IgD-negative memory B cell (primary cell): ENCODE measurements at regions not wholly inside any gene's neighbourhood (a gene's known extent, or its start where the extent isn't known, plus 50 kb on each side); places are given as distances from the start of the nearest gene placed in this dataset.

ENCODE experiments used
- H3K27ac Mint-ChIP-seq, 3 donors: one replicate each; pipeline ENCODE4 v1.8.0; 2020 to 2022; ENCODE audit warnings: mild to moderate bottlenecking in 3 of 3, mixed read lengths in 3 of 3, moderate library complexity in 1 of 3
- H3K27me3 Mint-ChIP-seq: one replicate; pipeline ENCODE4 v1.8.0; 2021; ENCODE audit warnings: mixed read lengths
- H3K36me3 Mint-ChIP-seq: one replicate; pipeline ENCODE4 v1.8.0; 2020; ENCODE audit warnings: mild to moderate bottlenecking, mixed read lengths
- H3K4me1 Mint-ChIP-seq, 3 donors: one replicate each; pipeline ENCODE4 v1.8.0; 2020 to 2022; ENCODE audit warnings: mixed read lengths in 3 of 3, mild to moderate bottlenecking in 1 of 3
- H3K4me3 Mint-ChIP-seq, 4 donors: one replicate each; pipeline ENCODE4 v1.8.0; 2020 to 2022; ENCODE audit warnings: mild to moderate bottlenecking in 4 of 4, mixed read lengths in 4 of 4, moderate library complexity in 3 of 4
- H3K9me3 Mint-ChIP-seq, 3 donors: one replicate each; pipeline ENCODE4 v1.8.0; 2020 to 2021; ENCODE audit warnings: mixed read lengths in 3 of 3, mild to moderate bottlenecking in 1 of 3

DNA sequence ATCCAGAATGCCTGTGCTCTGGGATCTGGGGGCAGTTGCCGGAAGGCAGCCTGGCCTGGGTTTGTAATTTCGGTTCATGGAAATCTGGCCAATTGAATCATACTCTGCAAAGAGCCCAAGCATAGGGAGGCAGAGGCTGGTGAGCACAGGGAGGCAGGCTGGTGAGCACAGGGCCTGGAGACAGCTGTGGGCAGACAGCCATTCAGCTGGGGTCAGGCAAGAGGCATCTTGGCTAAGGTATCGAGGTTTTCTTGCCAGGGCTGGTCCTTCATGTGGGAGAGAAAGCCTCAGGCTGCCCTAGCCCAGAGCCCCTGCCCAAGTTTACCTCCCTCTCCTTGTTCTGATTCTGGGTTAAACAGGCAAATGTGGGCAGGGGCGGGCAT is 63.7 kb upstream of the BAIAP2L1 start:
- H3K4me3 Mint-ChIP-seq: no peak overlapping the region
- H3K27me3 Mint-ChIP-seq: peaks cover 3% of the 10 kb centered on the region
- H3K36me3 Mint-ChIP-seq: no peaks in the 10 kb centered on the region
- H3K4me1 Mint-ChIP-seq: peaks cover 0 to 3% (median 0%) of the 10 kb centered on the region in 3 donors
- H3K27ac Mint-ChIP-seq: no peak overlapping the region
- H3K9me3 Mint-ChIP-seq: peaks cover 0 to 3% (median 0%) of the 10 kb centered on the region in 3 donors

DNA sequence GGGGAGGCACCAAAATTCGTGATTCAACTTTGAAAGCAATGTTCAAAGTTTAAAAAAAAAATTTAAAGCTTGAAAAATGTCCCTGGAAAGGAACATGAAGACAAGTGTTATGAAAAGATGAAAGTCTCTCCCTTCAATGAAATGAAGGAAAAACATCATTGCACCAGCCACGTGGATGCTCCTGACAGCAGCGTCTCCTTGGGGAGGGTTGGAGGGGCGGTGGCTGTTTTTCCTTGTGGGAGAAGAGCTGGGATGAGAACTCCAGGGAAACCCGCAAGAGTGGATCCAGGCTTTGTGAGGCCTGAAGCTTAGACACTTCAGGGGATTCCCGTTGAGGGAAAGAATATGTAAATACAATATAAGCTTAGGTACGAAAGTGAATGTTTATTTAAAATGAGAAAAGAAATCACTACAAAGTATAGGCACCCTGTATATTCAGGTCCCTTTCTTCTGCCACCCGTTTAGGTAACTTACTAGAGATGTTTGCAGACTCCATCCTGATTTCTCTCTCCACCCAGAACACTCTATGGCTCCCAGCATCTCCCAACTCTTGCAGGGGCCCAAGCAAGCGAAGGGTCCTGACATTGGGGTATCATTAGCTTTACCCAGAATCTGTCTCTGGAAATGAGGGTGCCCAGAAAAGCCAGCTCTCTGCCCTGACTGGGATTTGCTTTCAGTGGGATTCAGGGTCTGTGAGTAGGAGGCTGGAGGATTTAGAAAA is 63.1 kb upstream of the BAIAP2L1 start:
- Mint-ChIP-seq H3K36me3 (no peaks in the 10 kb centered on the region), H3K27me3 (no peaks in the 10 kb centered on the region), H3K4me1 (peaks cover 0 to 3% (median 0%) of the 10 kb centered on the region in 3 donors), H3K9me3 (peaks cover 0 to 2% (median 0%) of the 10 kb centered on the region in 3 donors), H3K27ac (no peak overlapping the region), H3K4me3 (no peak overlapping the region)

DNA sequence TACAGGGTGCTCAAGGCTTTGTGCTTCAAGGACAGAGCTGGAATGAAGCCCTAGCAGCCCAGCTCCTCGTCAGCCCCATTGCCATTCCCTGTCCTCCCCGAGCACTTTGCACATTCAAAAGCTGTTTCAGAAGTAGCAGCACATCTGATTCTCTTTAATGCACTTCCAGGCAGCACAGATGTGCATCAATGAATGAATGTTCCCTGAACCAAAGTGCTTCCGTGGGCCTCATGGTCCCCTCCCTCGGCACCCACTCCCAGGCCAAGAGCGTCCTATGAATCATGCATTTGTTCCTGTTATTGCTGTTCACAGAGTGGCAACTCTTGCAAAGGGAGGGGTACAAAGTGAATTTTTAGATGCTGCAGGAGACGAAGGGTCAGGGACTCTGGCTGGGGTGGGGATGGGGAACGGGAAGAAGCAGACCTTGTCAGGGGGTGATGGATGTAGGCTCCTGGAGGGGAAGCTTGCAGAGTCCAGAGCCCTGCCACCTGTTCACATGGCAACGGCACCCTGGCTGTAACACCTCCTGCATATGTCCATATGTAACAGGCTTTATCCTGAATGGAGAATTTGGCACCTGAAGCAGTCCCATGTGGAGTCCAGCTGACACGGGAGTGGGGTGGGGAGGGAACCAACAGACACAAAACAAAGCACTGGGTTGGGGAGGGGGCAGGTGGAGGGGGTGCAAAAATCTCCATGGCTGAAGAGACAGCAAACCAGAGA is 62.2 kb upstream of the BAIAP2L1 start:
- no peak overlapping the region for H3K27ac Mint-ChIP-seq

DNA sequence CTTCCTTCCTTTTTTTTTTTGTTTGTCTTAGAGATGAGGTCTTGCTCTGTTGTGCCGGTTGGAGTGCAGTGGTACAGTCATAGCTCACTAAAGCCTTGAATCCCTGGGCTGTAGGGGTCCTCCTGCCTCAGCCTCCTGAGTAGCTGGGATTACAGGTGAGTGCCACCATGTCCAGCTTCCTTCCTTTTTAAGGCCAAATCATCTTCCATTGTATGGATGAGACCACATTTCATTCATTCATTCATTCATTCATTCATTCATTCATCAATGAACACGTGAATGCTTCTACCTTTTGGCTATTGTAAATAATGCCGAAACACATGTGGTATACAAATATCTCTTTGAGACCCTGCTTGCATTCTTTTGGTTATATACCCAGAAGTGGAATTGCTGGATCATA is 60.0 kb upstream of the BAIAP2L1 start:
- Mint-ChIP-seq H3K4me3 (no peak overlapping the region), H3K27me3 (no peaks in the 10 kb centered on the region), H3K4me1 (peaks cover 0 to 3% (median 0%) of the 10 kb centered on the region in 3 donors), H3K9me3 (peaks cover 0 to 2% (median 0%) of the 10 kb centered on the region in 3 donors), H3K36me3 (no peaks in the 10 kb centered on the region), H3K27ac (no peak overlapping the region)

More for the DNA sequence above, 62.2 kb upstream of the BAIAP2L1 start:
- no peaks in the 10 kb centered on the region for H3K27me3 Mint-ChIP-seq
- peaks cover 0 to 3% (median 0%) of the 10 kb centered on the region in 3 donors for H3K4me1 Mint-ChIP-seq
- H3K9me3 Mint-ChIP-seq: peaks cover 0 to 2% (median 0%) of the 10 kb centered on the region in 3 donors
- no peak overlapping the region for H3K4me3 Mint-ChIP-seq
- H3K36me3 Mint-ChIP-seq: no peaks in the 10 kb centered on the region

DNA sequence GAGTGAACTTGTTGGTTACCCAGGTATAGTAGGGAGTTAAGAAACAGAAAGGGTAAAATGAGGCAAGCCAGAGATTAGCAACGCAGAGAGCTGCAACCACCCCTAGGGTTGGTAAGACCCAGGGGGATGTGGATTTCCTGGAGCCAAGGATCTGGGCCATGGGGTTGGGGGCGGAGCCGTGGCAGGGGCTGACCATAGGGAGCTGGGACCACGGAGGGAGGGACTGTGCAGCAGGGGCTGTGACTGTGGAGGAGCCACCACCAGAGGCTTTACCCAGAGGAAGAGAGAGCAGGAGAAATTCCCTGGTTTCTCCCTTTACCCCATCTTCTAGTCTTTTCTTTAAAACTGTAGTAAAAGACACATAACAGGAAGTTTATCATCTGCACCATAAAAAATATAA is 58.6 kb upstream of the BAIAP2L1 start:
- Mint-ChIP-seq H3K4me1 (peaks cover 0 to 3% (median 0%) of the 10 kb centered on the region in 3 donors), H3K27ac (no peak overlapping the region), H3K27me3 (no peaks in the 10 kb centered on the region), H3K36me3 (no peaks in the 10 kb centered on the region), H3K4me3 (no peak overlapping the region), H3K9me3 (peaks cover 0 to 4% (median 0%) of the 10 kb centered on the region in 3 donors)

DNA sequence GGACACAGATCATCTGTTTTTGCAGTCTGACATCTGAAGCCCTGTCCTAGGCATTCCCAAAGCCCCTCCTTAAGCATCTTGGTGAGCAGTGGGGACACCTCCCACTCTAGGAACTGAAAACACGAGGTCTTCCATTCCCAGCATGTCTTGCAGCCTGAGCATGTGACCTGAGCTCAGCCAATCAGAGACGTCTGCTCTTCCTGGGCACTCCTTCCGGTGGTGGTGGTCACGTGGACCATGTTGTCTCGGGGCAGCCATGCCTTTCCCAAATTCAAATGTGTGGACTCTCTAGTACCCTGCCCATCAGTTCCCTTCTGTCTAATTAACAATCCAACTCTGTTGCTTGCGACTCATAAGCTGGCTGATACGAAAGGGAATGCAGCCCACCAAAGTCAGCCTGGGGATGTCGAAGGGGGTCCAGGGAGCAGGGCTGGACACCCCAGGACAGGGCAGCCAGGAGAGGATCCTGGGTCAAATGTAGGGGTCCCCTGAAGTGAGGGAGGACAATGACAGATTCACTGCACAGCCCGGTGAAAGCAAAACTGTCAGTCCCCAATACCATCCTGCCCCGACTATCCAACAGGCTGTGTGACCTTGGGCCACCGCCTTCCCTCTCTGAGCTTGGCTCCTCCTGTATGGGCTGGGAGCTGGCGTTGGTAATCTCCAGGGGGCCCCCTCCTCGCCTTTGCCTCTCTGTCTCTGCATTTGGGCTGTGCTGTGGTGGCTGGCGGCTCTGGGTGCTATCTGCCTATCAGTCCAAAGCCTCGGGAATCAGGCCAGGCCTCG is 57.4 kb upstream of the BAIAP2L1 start:
- Mint-ChIP-seq H3K27ac (peak overlapping the region in 1 of 3 donors; percentile 54), H3K4me3 (no peak overlapping the region), H3K27me3 (no peaks in the 10 kb centered on the region), H3K4me1 (peaks cover 0 to 3% (median 0%) of the 10 kb centered on the region in 3 donors), H3K9me3 (peaks cover under 1 to 8% (median 5%) of the 10 kb centered on the region in 3 donors), H3K36me3 (no peaks in the 10 kb centered on the region)

DNA sequence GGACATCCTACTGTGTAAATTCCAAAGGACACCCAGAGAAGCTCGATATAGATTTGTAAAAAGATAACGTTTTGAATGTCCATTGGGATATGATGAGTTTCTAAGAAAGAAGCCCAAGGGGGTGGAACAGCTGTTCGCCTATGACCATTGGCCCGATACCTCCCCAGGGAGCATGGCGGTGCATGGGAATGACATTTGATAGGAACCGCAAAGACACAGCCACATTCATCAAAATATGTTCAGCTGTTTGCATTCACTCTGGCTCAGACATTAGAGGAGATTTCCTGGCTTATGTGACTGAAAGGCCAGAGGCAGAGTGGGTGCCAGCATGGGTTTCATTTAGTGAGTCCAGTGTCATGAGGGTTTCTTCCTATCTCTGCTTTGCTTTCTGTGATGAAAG is 56.0 kb upstream of the BAIAP2L1 start:
- Mint-ChIP-seq H3K27ac (no peak overlapping the region), H3K4me1 (no peaks in the 10 kb centered on the region), H3K36me3 (no peaks in the 10 kb centered on the region), H3K27me3 (no peaks in the 10 kb centered on the region), H3K4me3 (no peak overlapping the region), H3K9me3 (peaks cover 8 to 10% (median 9%) of the 10 kb centered on the region in 3 donors)

DNA sequence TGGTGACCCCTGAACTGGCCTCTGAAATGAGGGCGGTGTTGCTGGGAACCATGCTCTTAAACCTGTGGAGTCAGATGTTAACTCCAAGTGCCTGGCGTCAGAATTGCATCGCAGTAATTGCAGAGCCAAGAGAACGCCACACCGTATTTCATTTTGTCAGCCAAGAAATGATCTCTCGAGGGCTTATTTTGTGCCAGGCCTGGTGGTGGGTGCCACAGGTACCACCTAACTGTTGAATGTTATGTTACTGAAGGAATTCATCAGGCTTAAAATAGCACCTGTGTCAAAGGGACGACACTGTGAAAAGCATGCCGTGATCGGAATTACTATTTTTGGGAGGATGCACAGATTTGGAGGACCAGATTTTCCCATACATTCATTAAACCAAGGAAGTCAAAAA is 51.9 kb upstream of the BAIAP2L1 start:
- H3K36me3 Mint-ChIP-seq: no peaks in the 10 kb centered on the region
- H3K27ac Mint-ChIP-seq: no peak overlapping the region
- H3K4me1 Mint-ChIP-seq: no peaks in the 10 kb centered on the region
- peaks cover 8 to 10% (median 9%) of the 10 kb centered on the region in 3 donors for H3K9me3 Mint-ChIP-seq
- no peak overlapping the region for H3K4me3 Mint-ChIP-seq
- H3K27me3 Mint-ChIP-seq: no peaks in the 10 kb centered on the region
